NT2/D1 (cell line): ENCODE measurements at regions not wholly inside any gene's neighbourhood (a gene's known extent, or its start where the extent isn't known, plus 50 kb on each side); places are given as distances from the start of the nearest gene placed in this dataset.

ENCODE experiments used
- SUZ12 ChIP-seq: IDR thresholded peaks from 2 replicates; pipeline ENCODE4 v1.6.1; 2011; ENCODE audit not compliant: insufficient read length, insufficient read depth; ENCODE audit errors: extremely low read depth
- YY1 ChIP-seq: IDR thresholded peaks from 2 replicates; pipeline ENCODE4 v1.6.1; 2011; ENCODE audit not compliant: insufficient read length, insufficient read depth
- ZNF274 ChIP-seq: IDR thresholded peaks from 2 replicates; pipeline ENCODE4 v1.6.1; 2011; ENCODE audit warnings: mild to moderate bottlenecking, low read depth, low read length

DNA sequence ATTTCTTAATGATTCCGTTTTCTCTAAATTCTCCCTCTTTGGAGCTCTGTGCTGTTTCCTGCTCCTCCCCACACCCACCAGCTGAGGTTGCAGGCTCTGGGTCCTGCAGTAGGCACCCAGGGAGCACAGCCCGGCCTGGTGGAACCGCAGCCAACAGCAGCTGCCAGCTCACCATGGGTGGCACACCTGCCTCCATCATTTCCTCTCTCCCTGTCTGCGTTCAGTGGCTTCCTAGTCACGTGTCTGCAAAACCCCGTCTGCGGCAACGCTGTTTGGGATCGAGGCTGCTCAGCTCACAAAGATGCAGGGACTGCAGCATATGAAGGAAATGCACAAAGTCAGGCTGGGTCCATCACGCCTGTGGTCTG is 367.8 kb downstream of the IRX2 start:
- TF ChIP-seq SUZ12 (no peak), ZNF274 (no peak), YY1 (no peak)
